NCI-H526 treated with DMSO at 0.1 percent for 48 hours (cell line): ENCODE measurements at regions not wholly inside any gene's neighbourhood (a gene's known extent, or its start where the extent isn't known, plus 50 kb on each side); places are given as distances from the start of the nearest gene placed in this dataset.

Experiments used
- DNase-seq: peaks from one replicate; lab custom pipeline; 2025; lab: John Stamatoyannopoulos, UW

DNA sequence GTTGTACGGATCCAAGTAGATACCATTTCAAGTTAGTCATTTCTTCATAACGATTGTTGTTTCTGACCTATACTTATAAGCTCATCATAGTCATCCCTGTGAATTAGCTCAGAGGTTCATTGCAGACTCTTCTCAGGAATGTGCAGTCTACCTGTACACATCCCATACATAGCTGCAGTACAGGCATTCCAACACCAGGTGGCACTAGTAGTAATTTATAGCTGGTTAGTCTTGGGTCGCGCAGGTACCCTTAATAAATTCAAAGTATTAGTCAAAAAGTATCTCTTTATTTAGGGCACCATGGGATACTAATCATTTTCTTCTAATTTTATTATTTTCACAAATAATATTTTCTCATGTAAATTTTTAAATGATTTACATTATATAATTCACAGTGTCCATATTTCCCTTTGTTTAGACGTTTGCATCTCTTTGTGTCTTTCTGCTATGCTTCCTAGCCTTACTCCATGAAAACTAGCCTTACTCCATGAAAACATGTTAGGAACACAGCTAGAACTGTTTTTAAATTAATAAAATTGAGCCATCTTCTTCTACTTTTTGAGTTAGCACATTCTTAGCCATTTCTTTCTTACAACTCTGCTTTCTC lies 128.6 kb upstream of the FAM83B start:
- peak; percentile 94 for DNase-seq

DNA sequence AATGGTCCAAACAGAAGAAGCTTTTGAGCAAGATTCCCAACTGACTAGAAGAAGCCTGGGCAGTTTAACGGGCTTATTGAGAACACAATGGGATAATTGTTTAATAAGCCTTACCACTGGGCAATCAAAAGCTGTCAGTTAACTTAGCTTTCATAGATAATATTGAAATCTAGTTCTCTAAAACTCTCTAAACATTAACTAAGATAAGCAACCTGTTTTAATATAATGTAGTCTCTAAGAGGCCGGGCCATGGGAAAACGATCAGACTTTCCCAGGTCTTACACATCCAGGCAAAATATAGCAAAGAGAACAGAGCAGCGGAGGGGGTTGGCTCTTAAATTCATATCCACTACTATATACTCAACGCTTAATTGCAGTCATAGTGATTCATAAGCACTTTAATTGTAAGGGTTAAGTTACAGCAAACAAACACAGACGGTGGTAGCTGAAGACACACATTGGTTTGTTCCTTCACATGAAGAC lies 128.0 kb upstream of the FAM83B start:
- peak; percentile 95 for DNase-seq

DNA sequence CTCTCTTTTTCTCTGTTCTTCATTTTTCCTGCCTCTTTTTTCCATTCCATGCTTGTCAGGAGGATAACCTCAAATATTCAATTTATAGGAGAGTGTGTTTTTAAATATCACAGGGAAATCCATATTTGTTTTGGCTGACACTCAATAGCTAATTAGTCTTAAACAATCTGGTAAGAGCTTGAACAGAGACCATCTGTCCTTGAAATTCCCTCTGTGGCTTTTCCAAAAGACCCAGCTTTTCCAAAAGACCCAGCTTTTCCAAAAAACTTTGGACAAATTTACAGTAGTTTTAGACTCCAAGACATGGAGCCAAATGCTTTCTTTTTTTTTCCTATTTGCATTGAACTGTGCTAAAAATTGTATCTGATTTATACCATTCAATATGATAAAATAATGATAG lies 127.4 kb upstream of the FAM83B start:
- DNase-seq: peak; percentile 84

DNA sequence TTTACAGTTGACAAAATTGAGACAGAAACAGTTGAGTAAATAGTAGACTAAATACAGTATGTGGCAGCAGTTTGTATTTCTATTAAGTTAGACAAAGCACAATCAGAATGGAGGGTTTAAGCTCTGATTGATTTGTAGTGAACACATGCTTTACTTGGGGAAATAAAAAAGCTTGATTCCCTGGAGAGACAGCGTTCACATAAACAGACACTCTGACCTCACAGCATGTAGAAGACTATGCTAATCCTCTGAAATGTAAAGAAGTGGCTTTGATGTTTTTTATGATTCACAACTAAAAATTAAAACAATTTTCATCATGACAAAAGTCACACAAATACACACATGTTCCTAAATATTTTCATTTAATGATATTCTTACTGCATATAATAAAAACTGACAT lies 126.9 kb upstream of the FAM83B start:
- peak; percentile 33 for DNase-seq

DNA sequence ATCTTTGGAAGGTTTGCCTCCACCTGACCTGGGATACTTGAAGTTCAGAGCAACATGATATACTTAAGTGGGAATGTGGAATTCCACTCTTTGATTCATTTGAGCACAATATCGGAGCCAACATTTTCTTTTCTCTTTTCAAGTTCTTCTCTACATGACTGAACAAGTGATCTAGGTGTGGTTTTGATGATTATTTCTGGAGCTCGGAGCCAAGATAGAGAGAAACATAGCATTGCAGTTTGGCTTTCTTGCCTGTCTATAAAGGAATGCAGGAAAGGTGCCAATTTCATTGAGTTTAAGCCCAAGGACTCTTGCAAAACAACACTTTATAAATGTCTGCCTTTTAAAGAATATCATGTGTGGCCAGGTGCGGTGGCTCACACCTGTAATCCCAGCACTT lies 124.2 kb upstream of the FAM83B start:
- DNase-seq: no peak

DNA sequence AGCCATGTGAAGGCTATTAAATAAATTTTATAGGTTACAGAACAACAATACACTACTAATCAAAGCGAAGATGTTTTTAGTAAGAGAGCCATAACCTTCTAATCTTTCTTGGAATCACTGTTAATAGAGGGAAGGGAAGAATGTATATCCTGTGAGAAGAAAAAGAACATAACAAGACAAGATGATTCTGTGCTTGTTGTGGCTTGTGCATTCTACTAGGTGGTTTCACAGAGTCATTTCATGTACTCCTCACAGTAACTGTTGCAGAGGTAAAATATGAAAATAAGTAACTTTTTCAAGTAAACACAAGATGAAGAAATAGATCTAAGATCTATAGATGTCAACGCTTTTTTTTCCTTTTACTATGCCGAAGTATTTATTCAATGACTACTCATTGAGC lies 116.9 kb upstream of the FAM83B start:
- no peak for DNase-seq

DNA sequence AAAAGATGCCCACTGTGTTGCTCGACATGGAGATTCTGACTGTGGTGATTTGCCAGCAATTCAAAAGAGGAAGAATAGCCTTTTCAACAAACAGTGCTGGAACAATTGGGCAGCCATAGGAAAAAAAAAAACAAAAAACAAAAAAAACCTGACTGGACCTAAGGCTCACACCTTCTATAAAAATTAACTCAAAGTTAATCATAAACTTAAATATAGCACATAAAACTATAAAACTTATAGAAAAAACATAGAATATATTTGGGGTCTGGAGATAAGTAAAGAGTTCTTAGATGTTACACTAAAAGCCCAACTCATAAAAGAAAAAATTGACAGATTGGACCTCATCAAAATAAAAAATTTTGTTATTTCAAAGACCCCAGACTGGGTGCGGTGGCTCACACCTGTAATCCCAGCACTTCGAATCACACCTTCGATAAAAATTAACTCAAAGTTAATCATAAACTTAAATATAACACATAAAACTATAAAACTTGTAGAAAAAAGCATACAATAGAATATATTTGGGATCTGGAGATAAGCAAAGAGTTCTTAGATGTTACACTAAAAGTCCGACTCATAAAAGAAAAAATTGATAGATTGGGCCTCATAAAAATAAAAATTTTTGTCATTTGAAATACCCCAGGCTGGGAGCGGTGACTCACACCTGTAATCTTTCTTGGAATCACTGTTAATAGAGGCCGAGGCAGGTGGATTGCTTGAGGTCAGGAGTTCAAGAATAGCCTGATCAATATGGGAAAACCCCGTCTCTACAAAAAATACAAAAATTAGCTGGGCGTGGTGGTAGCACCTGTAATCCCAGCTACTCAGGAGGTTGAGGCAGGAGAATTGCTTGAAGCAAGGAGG lies 115.6 kb upstream of the FAM83B start:
- no peak for DNase-seq

DNA sequence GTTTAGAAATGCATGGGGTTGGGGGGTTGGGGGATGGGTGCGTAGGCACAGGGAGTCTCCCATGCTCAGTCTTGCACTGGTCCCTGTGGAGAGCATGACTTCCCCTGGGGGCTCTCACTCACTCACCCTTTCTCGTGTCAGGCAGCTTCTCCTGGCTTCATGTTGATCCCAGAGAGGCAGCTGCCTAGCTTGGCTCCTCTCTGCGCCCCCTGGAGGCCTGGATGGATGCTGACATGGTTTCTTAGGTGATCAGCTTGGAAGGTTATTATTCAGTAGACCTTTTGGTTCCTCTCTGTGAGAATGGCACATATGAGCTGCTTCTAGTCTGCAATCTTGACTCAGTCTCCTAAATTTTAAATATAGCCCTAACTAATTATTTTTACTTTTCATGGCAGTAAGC lies 109.3 kb upstream of the FAM83B start:
- DNase-seq: no peak

DNA sequence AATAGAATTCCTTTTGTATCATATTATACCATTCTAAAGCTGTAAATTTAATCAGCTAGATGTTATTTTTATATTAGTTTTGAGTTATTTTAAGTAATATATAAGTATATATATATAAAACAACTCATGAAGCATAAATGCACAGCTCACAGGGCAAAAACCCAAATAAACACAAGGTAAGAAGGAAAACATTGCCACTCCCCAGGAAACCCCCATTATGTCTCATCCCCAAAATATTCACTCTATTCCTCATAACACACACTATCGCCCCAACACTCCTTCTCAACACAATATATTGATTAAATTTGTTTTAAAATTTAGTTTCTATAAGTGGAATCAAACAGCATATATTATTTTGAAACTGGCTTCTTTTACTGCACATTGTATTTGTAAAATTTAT lies 98.6 kb upstream of the FAM83B start:
- DNase-seq: no peak

DNA sequence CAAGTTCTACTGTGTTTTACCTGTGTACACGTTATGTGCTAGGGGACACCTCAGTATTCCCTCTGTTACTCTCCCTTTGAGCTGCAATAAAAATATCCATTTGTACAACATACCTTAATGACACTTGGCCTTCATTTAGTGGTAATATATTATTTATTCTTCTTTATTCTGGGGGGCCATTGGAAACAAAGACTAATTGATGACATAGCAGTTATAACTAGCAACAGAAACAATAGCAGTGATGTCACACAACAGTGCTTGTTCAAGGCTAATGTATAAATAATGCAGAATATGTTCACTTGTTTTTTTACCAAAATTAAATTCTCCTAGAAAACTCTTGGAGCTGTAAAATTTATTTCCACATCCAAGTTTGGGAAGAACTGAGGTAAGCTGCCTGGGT lies 92.2 kb upstream of the FAM83B start:
- DNase-seq: no peak

DNA sequence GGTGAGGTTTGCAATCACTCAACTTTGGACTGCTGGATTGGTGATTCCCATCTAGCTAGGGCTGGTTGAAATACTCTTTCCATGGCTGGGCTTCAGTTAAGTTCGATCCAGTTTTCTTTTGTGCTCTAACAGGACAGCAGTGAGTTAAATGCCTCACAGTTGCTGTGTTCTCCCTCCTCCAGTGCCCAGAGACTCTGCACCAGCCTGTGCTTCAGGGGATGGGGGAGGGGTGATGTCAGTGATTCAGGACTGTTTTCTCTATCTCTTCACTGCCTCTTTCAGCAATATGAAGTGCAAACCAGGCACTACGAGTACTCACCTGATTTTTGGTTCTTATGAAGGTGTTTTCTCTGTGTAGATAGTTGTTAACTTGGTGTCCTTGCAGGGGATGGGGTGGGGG lies 88.2 kb upstream of the FAM83B start:
- no peak for DNase-seq

DNA sequence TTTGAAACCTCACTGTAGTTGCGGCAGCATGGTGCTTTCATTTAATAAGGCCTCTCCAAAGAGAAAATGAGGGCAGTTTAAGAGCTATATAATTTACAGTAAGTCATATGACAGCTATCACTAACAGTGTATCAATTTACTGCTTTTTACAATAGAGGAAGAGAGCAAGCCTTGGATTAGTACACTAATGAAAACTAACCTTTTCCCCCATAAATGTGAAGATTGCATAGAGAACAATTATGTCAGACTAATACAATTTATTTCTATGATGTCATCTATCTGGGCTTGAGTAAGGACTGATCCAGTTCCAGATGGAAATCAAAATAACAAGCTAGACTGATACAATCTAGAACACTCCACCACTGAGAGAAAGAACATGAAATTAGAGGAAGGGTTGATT lies 78.1 kb upstream of the FAM83B start:
- no peak for DNase-seq

DNA sequence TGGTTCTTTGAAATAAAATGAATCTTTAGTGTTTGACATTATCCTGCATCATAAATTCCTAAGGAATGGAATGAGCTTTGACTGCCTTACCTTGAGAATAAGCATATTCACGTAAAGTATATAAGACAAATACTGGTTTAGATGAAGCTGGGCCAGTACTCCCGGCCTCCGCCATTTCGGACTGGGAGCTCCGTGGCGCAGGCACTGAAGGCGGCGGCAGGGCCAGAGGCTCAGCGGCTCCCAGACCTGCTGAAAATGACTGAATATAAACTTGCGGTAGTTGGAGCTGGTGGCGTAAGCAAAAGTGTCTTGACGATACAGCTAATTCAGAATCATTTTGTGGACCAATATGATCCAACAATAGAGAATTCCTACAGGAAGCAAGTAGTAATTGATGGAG lies 76.2 kb upstream of the FAM83B start:
- DNase-seq: no peak

DNA sequence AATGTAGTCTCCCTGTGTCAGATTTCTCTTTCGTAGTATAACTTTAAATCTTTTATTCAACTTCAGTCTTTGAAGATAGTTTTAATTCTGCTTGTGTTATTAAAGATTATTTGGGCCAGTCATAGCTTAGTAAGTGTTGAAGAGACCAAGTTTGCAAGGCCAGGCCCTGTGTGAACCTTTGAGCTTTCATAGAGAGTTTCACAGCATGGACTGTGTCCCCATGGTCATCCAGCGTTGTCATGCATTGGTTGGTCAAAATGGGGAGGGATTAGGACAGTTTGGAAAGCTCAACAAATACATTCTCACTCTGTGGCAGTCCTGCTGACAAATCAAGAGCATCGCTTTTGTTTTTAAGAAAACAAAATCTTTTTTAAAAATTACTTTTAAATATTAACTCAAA lies 74.6 kb upstream of the FAM83B start:
- no peak for DNase-seq

DNA sequence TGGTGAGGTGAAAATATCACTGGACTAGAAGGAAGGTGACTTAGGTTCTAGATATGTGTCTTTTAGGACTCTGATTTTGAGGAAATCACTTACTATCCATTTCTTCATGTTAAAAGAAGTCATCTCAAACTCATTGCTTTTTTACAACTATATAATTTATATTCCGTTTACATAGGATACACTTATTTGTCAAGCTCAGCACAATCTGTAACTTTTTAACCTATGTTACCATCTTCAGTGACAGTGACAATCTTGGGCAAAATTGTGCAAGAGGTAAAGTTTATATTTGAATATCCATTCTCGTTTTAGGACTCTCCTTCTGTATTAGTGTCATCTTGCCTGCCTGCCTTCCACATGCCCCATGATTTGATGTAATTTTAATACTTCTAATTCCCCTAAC lies 74.0 kb upstream of the FAM83B start:
- no peak for DNase-seq

DNA sequence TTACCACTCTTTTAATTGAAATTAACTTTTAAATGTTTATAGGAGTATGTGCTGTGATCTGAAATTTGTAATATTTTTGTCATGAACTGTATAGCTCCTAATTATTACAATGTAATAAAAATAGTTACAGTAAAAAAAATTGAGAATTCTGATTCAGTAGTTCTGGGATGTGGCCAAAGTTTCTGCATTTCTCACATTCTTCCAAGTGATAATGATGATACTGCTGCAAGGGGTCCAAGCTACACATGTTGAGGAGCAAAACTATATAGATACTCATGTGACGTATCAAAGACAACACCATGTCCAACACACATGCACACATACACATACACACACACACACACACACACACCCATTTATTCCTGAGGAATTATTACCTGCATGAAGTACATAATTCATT lies 71.0 kb upstream of the FAM83B start:
- DNase-seq: no peak

DNA sequence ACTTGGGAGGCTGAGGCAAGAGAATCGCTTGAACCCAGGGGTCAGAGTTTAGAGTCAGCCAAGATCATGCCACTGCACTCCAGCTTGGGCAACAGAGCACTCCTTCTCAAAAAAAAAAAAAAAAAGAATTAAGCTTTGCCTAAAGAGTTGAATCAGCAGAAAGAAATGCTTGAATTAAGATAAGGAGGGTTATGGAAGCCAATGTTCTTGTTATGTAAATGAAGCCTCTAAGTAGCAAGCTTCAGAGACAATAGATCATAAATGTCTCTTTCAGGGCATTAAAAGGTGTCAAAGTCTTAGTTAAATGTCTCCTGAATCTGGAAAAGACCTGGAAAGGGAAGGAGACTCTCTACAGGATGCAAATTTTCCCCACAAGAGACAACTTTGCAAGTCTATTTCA lies 69.7 kb upstream of the FAM83B start:
- DNase-seq: no peak

DNA sequence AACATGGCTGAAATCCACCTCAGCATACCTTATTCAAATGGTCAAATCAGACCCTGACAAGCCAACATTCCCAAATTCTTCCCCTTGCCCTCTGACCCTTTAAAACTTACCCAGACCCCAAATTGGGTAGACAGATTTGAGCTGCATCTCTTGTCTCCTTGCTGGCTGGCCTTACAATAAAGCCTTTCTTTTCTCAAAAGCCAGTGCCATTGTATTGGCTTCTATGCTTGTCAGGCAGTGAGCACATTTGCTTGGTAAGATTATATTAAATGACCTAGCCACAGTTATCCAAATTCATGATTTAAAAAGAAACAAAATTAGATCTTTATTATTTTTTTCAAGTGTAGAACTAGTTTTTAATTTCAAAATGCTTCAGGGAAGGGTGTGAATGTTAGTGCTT lies 67.8 kb upstream of the FAM83B start:
- DNase-seq: no peak

DNA sequence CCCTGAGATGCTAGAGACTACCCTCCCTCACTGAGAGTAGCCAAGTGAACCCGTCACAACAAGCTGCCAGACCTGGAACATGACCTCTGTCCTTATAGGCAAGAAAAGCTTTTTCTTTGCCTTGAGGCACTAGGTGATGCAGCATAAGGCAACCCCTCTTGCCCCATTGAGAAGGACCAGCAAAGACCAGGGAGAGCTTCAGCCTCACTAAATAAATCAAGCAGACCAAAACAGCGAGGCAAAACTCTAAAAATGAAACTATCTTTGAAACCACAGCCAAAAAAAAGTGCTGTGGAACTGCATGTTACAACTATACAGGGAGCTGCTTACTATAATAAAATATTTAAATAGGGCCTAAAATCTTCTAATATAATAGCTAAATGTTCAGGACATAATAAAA lies 62.6 kb upstream of the FAM83B start:
- DNase-seq: no peak

DNA sequence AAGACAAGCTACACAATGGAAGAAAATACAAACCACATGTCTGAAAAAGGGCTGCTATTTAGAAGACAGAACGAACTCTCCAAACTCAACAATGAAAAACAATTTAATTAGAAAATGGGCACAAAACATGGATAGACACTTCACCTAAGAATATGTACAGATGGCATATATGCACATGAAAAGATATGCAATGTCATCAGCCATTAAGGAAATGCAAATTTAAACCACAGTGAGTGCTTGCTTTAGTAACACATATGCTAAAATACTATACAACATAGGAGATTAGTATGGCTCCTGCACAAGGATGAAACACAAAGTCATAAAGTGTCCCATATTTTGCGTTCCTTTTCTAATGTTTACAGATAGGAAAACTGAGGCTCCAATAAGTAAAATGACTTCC lies 60.4 kb upstream of the FAM83B start:
- peak; percentile 15 for DNase-seq

DNA sequence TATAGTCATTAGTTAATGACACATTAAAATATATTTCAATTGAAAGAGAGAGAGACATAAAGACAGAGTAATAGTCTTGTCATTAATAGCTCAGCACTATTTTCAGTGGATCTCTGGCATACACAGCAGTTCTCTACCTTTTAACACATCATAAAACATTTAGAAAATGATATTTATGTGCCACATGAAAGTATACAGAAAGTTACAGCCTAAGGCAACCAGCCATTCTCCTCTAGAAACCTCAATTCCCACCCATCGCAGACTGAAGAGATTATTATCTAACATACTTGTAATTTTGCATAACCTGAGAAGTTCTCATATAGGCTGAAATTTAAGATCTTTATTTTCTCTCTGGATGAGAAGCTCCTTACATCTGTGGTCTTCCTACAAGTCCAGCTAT lies 58.7 kb upstream of the FAM83B start:
- no peak for DNase-seq
